ENCODE measurements at regions not wholly inside any gene's neighbourhood (a gene's known extent, or its start where the extent isn't known, plus 50 kb on each side); places are given as distances from the start of the nearest gene placed in this dataset.
"Not testable (repeated sequence)": the region's sequence is repeated elsewhere in the genome, so short reads cannot be mapped to it uniquely, and the experiment has no call there.

DNA sequence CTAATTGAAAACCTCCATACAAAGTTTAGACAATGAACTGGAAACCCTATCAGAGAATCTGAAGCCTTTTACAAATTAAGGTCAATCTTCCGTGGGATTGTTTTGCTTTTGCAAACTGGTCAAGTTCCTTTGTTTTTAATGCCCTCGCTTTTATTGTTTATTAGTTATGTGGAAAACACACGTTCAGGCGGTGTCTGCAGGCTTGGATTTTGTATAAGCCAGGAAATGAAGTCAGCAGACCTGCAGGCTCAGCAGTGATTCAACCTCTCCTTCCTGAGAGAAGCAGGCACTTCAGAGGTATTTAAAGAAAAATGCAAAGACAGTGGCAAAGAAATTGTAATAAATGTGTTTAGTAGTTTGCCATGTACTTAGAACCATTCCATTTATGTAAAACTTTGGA, 103.4 kb upstream of the PDE10A start:
- no peak for DNase-seq (ENCODE audit: low read depth in 1 of 2, low spot score in 1 of 2)
- Histone ChIP-seq H3K4me3 (replicated peaks; ENCODE audit: insufficient read depth, low read length) (no peak overlapping the region), H3K27ac (replicated peaks) (no peak overlapping the region), H3K27me3 (ENCODE audit: insufficient read depth, poor library complexity, severe bottlenecking) (no peaks in the 10 kb centered on the region)
- TF ChIP-seq CTCF (IDR thresholded peaks at IDR 0.05; ENCODE audit: insufficient read depth, low read length) = no peak
- no peak for TF ChIP-seq SPI1 (IDR thresholded peaks at IDR 0.05; ENCODE audit: borderline replicate concordance, low read depth)
- no peak for TF ChIP-seq REST (IDR thresholded peaks at IDR 0.05; ENCODE audit: insufficient replicate concordance, low read depth)
- TF ChIP-seq POLR2AphosphoS5 (IDR thresholded peaks at IDR 0.05; ENCODE audit: low read depth) = no peak
- TF ChIP-seq GABPA (IDR thresholded peaks at IDR 0.05; ENCODE audit: low read depth) = no peak

DNA sequence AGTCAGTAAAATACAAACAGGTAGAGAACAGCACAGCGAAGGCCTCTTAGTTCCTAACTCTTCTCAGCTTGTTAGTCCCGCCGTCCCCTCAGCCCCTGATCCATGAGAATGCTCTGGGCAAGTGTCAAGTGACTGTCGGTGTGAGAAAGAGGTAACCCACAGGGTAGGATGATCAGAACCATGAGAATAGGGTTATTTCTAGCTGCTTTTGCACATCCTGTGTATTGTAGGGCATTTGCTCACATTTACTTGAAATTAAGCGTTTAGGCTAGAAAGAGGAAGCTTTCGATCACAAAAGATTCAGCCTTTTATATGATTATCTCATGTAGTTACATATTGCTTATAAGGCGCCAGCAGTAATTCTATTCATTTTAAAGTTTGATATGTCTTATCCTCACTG, 103.0 kb upstream of the PDE10A start:
- Histone ChIP-seq H3K27me3 (ENCODE audit: insufficient read depth, poor library complexity, severe bottlenecking) (no peaks in the 10 kb centered on the region), H3K27ac (replicated peaks) (no peak overlapping the region), H3K4me3 (replicated peaks; ENCODE audit: insufficient read depth, low read length) (no peak overlapping the region)
- DNase-seq (ENCODE audit: low read depth in 1 of 2, low spot score in 1 of 2) = no peak
- TF ChIP-seq POLR2AphosphoS5 (IDR thresholded peaks at IDR 0.05; ENCODE audit: low read depth) = no peak

DNA sequence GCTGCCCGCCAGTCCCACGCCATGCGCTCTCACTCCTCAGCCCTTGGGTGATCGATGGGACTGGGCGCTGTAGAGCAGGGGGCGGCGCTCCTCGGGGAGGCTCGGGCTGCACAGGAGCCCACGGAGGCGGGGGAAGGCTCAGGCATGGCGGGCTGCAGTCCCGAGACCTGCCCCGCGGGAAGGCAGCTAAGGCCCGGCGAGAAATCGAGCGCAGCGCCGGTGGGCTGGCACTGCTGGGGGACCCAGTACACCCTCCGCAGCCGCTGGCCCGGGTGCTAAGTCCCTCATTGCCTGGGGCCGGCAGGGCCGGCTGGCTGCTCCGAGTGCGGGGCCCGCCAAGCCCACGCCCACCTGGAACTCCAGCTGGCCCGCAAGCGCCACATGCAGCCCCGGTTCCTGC, 102.2 kb upstream of the PDE10A start:
- not testable (repeated sequence) for H3K4me3 ChIP-seq (replicated peaks; ENCODE audit: insufficient read depth, low read length); H3K27me3 ChIP-seq (ENCODE audit: insufficient read depth, poor library complexity, severe bottlenecking); DNase-seq (ENCODE audit: low read depth in 1 of 2, low spot score in 1 of 2); H3K27ac ChIP-seq (replicated peaks)

DNA sequence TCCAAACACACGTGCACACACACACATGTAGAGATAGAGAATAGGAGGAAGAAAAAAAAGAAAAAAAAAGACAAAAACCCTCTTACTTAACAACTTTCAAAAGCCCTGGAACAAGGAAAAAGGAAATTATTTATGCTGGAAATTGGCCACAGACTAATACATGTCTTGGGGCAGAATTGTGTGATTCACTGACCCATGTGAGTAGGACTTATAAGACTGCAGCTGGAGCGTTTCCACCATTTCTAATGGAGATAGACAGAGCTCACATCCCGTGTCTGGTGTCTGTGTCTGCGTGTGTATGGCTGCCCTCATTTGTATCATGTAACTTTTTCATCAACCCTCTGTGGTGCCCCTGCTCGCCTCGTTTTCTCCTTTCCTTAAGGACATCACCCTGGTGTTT, 99.8 kb upstream of the PDE10A start:
- no peak for DNase-seq (ENCODE audit: low read depth in 1 of 2, low spot score in 1 of 2)
- no peak overlapping the region for H3K27ac ChIP-seq (replicated peaks)
- no peak overlapping the region for H3K4me3 ChIP-seq (replicated peaks; ENCODE audit: insufficient read depth, low read length)
- TF ChIP-seq REST (IDR thresholded peaks at IDR 0.05; ENCODE audit: insufficient replicate concordance, low read depth) (no peak), SPI1 (IDR thresholded peaks at IDR 0.05; ENCODE audit: borderline replicate concordance, low read depth) (no peak), GABPA (IDR thresholded peaks at IDR 0.05; ENCODE audit: low read depth) (no peak), CTCF (IDR thresholded peaks at IDR 0.05; ENCODE audit: insufficient read depth, low read length) (no peak), POLR2AphosphoS5 (IDR thresholded peaks at IDR 0.05; ENCODE audit: low read depth) (no peak)
- no peaks in the 10 kb centered on the region for H3K27me3 ChIP-seq (ENCODE audit: insufficient read depth, poor library complexity, severe bottlenecking)

- Histone ChIP-seq H3K4me3 (replicated peaks; ENCODE audit: insufficient read depth, low read length) (no peak overlapping the region), H3K27ac (replicated peaks) (no peak overlapping the region), H3K27me3 (ENCODE audit: insufficient read depth, poor library complexity, severe bottlenecking) (no peaks in the 10 kb centered on the region)
- TF ChIP-seq SPI1 (IDR thresholded peaks at IDR 0.05; ENCODE audit: borderline replicate concordance, low read depth) (no peak), GABPA (IDR thresholded peaks at IDR 0.05; ENCODE audit: low read depth) (no peak), REST (IDR thresholded peaks at IDR 0.05; ENCODE audit: insufficient replicate concordance, low read depth) (no peak), CTCF (IDR thresholded peaks at IDR 0.05; ENCODE audit: insufficient read depth, low read length) (no peak), POLR2AphosphoS5 (IDR thresholded peaks at IDR 0.05; ENCODE audit: low read depth) (no peak)
- no peak for DNase-seq (ENCODE audit: low read depth in 1 of 2, low spot score in 1 of 2)
Measured at GRCh38 chr6:165762125-165762524, 99.1 kb upstream of the PDE10A start.

Data from HL-60 (cell line).